ENCODE measurements at regions not wholly inside any gene's neighbourhood (a gene's known extent, or its start where the extent isn't known, plus 50 kb on each side); places are given as distances from the start of the nearest gene placed in this dataset.
A peak's percentile ranks its signal among the peaks of the same experiment; 100 is the strongest.

- Histone ChIP-seq H3K4me1 (no peaks in the 10 kb centered on the region), H3K4me3 (no peak overlapping the region), H3K9me3 (no peaks in the 10 kb centered on the region), H3K36me3 (no peaks in the 10 kb centered on the region), H3K27ac (peak overlapping the region in 2 of 4 donors; percentile 60 to 72), H3K27me3 (no peaks in the 10 kb centered on the region)
- TF ChIP-seq POLR2A (IDR thresholded peaks at IDR 0.05), result no peak
- TF ChIP-seq CTCF (IDR thresholded peaks at IDR 0.05), result no peak
- no peak for DNase-seq
These were observed 219.8 kb upstream of the ATP2B1 start for GRCh38 chr12:89928467-89928866.

GRCh38 chr12:89927226-89927698, 218.6 kb upstream of the ATP2B1 start:
- H3K27ac ChIP-seq, result peak overlapping the region in 2 of 4 donors; percentile 60 to 72
- no peaks in the 10 kb centered on the region for H3K36me3 ChIP-seq
- TF ChIP-seq CTCF (IDR thresholded peaks at IDR 0.05), result no peak
- TF ChIP-seq POLR2A (IDR thresholded peaks at IDR 0.05), result no peak
- no peak for DNase-seq
- H3K4me1 ChIP-seq, result no peaks in the 10 kb centered on the region
- H3K27me3 ChIP-seq, result no peaks in the 10 kb centered on the region
- H3K4me3 ChIP-seq, result peak overlapping the region in 1 of 4 donors; percentile 18
- H3K9me3 ChIP-seq, result no peaks in the 10 kb centered on the region

GRCh38 chr12:89924191-89924590, 215.6 kb upstream of the ATP2B1 start:
- DNase-seq, result no peak
- no peak overlapping the region for H3K27ac ChIP-seq
- H3K36me3 ChIP-seq, result no peaks in the 10 kb centered on the region
- H3K4me1 ChIP-seq, result no peaks in the 10 kb centered on the region
- H3K9me3 ChIP-seq, result no peaks in the 10 kb centered on the region
- TF ChIP-seq CTCF (IDR thresholded peaks at IDR 0.05), result no peak
- TF ChIP-seq POLR2A (IDR thresholded peaks at IDR 0.05), result no peak
- H3K4me3 ChIP-seq, result no peak overlapping the region
- no peaks in the 10 kb centered on the region for H3K27me3 ChIP-seq

- no peak for DNase-seq
- H3K4me1 ChIP-seq, result no peaks in the 10 kb centered on the region
- no peaks in the 10 kb centered on the region for H3K36me3 ChIP-seq
- H3K4me3 ChIP-seq, result no peak overlapping the region
- H3K27ac ChIP-seq, result no peak overlapping the region
- no peaks in the 10 kb centered on the region for H3K9me3 ChIP-seq
- no peak for TF ChIP-seq POLR2A (IDR thresholded peaks at IDR 0.05)
- no peak for TF ChIP-seq CTCF (IDR thresholded peaks at IDR 0.05)
- no peaks in the 10 kb centered on the region for H3K27me3 ChIP-seq
These were observed 214.5 kb upstream of the ATP2B1 start for GRCh38 chr12:89923091-89923490.

- no peak for TF ChIP-seq CTCF (IDR thresholded peaks at IDR 0.05)
- no peak for TF ChIP-seq POLR2A (IDR thresholded peaks at IDR 0.05)
- Histone ChIP-seq H3K27ac (no peak overlapping the region), H3K4me1 (no peaks in the 10 kb centered on the region), H3K9me3 (no peaks in the 10 kb centered on the region), H3K36me3 (no peaks in the 10 kb centered on the region), H3K4me3 (no peak overlapping the region), H3K27me3 (no peaks in the 10 kb centered on the region)
- DNase-seq, result no peak
These were observed 212.2 kb upstream of the ATP2B1 start for GRCh38 chr12:89920866-89921265.
